NOMO-1 (cell line): ENCODE measurements at regions not wholly inside any gene's neighbourhood (a gene's known extent, or its start where the extent isn't known, plus 50 kb on each side); places are given as distances from the start of the nearest gene placed in this dataset.
A peak's percentile ranks its signal among the peaks of the same experiment; 100 is the strongest.

Experiments
- DNase-seq, 2 experiments: peaks; one replicate each; lab custom pipeline; 2025; ENCODE audit not compliant: unreplicated experiment in 2 of 2; lab: John Stamatoyannopoulos, UW

GRCh38 chr12:94760786-94761185 is 110.4 kb upstream of the TMCC3 start:
- no peak for DNase-seq

- DNase-seq = no peak
Observed at GRCh38 chr12:94756789-94757188, 106.4 kb upstream of the TMCC3 start.

GRCh38 chr12:94755598-94755997 is 105.2 kb upstream of the TMCC3 start:
- no peak for DNase-seq

GRCh38 chr12:94754653-94755052 is 104.3 kb upstream of the TMCC3 start:
- no peak for DNase-seq

- DNase-seq = no peak
Observed at GRCh38 chr12:94753036-94753679, 102.8 kb upstream of the TMCC3 start.

GRCh38 chr12:94750864-94751263 is 100.5 kb upstream of the TMCC3 start:
- no peak for DNase-seq

GRCh38 chr12:94749890-94750289 is 99.5 kb upstream of the TMCC3 start:
- no peak for DNase-seq

- no peak for DNase-seq
Observed at GRCh38 chr12:94749455-94749854, 99.1 kb upstream of the TMCC3 start.

- DNase-seq = no peak
Observed at GRCh38 chr12:94748726-94749421, 98.5 kb upstream of the TMCC3 start.

- no peak for DNase-seq
Observed at GRCh38 chr12:94745562-94745961, 95.2 kb upstream of the TMCC3 start.

GRCh38 chr12:94743174-94743573 is 92.8 kb upstream of the TMCC3 start:
- no peak for DNase-seq

- DNase-seq = no peak
Observed at GRCh38 chr12:94740601-94741362, 90.4 kb upstream of the TMCC3 start.

- no peak for DNase-seq
Observed at GRCh38 chr12:94736820-94737219, 86.5 kb upstream of the TMCC3 start.

GRCh38 chr12:94736004-94736403 is 85.6 kb upstream of the TMCC3 start:
- DNase-seq = no peak

- no peak for DNase-seq
Observed at GRCh38 chr12:94733727-94734126, 83.4 kb upstream of the TMCC3 start.

GRCh38 chr12:94732367-94732990 is 82.1 kb upstream of the TMCC3 start:
- DNase-seq = no peak

- DNase-seq = no peak
Observed at GRCh38 chr12:94731733-94732360, 81.5 kb upstream of the TMCC3 start.

- DNase-seq = no peak
Observed at GRCh38 chr12:94730847-94731246, 80.5 kb upstream of the TMCC3 start.

GRCh38 chr12:94726236-94726835 is 76.0 kb upstream of the TMCC3 start:
- no peak for DNase-seq

- DNase-seq = peak; percentile 2 to 7
Observed at GRCh38 chr12:94725375-94726168, 75.2 kb upstream of the TMCC3 start.
